H9 (cell line): ENCODE measurements at regions not wholly inside any gene's neighbourhood (a gene's known extent, or its start where the extent isn't known, plus 50 kb on each side); places are given as distances from the start of the nearest gene placed in this dataset.

ENCODE experiments used
- DNase-seq: peaks from one replicate; pipeline ENCODE4 v3.0.0-alpha.2; 2017
- H2AFZ ChIP-seq: one replicate; pipeline ENCODE4 v1.6.1; 2013; ENCODE audit warnings: mild to moderate bottlenecking, low read length, control low read depth, moderate library complexity
- H2AK5ac ChIP-seq: 2 replicates; pipeline ENCODE4 v1.6.1; 2013; ENCODE audit warnings: low read length, control low read depth, mixed read lengths; ENCODE audit not compliant: insufficient read length
- H2BK120ac ChIP-seq: one replicate; pipeline ENCODE4 v1.6.1; 2013; ENCODE audit warnings: low read depth, mild to moderate bottlenecking, low read length, control low read depth, inconsistent platforms; ENCODE audit not compliant: poor library complexity, severe bottlenecking
- H2BK12ac ChIP-seq: 2 replicates; pipeline ENCODE4 v1.6.1; 2013; ENCODE audit warnings: low read length, control low read depth, mixed read lengths, low read depth; ENCODE audit not compliant: insufficient read length
- H2BK15ac ChIP-seq: 2 replicates; pipeline ENCODE4 v1.6.1; 2013; ENCODE audit warnings: low read depth, low read length, control low read depth
- H2BK20ac ChIP-seq: one replicate; pipeline ENCODE4 v1.6.1; 2013; ENCODE audit warnings: low read depth, mild to moderate bottlenecking, low read length, control low read depth, inconsistent platforms; ENCODE audit not compliant: poor library complexity, severe bottlenecking
- H2BK5ac ChIP-seq: 2 replicates; pipeline ENCODE4 v1.6.1; 2013; ENCODE audit warnings: low read length, control low read depth, mixed read lengths; ENCODE audit not compliant: insufficient read length
- H3K14ac ChIP-seq: 2 replicates; pipeline ENCODE4 v1.6.1; 2013; ENCODE audit warnings: low read length, control low read depth; ENCODE audit not compliant: insufficient read depth
- H3K18ac ChIP-seq: 2 replicates; pipeline ENCODE4 v1.6.1; 2013; ENCODE audit warnings: low read depth, mild to moderate bottlenecking, mixed read lengths, low read length, control low read depth; ENCODE audit not compliant: insufficient read length
- H3K23ac ChIP-seq: 2 replicates; pipeline ENCODE4 v1.6.1; 2013; ENCODE audit warnings: low read length, control low read depth, mixed read lengths, low read depth; ENCODE audit not compliant: insufficient read length
- H3K23me2 ChIP-seq: 2 replicates; pipeline ENCODE4 v1.6.1; 2013; ENCODE audit warnings: low read depth, mild to moderate bottlenecking, mixed read lengths, low read length, control low read depth; ENCODE audit not compliant: insufficient read length, poor library complexity, severe bottlenecking
- H3K27ac ChIP-seq: 2 replicates; pipeline ENCODE4 v1.5.1; 2013; ENCODE audit warnings: low read length, control low read depth, mixed read lengths, low read depth; ENCODE audit not compliant: insufficient read length
- H3K27me3 ChIP-seq: 2 replicates; pipeline ENCODE4 v1.6.1; 2013; ENCODE audit warnings: low read length, control low read depth, inconsistent platforms; ENCODE audit not compliant: insufficient read depth
- H3K4ac ChIP-seq: 2 replicates; pipeline ENCODE4 v1.6.1; 2013; ENCODE audit warnings: low read depth, mild to moderate bottlenecking, control low read depth, inconsistent platforms, low read length, moderate library complexity
- H3K4me1 ChIP-seq: 2 replicates; pipeline ENCODE4 v1.6.1; 2013; ENCODE audit warnings: low read length, control low read depth, inconsistent platforms; ENCODE audit not compliant: insufficient read depth
- H3K4me2 ChIP-seq: 2 replicates; pipeline ENCODE4 v1.6.1; 2013; ENCODE audit warnings: low read length, control low read depth, mixed read lengths; ENCODE audit not compliant: insufficient read length, insufficient read depth
- H3K56ac ChIP-seq: 2 replicates; pipeline ENCODE4 v1.6.1; 2013; ENCODE audit warnings: low read depth, mild to moderate bottlenecking, mixed read lengths, low read length, control low read depth; ENCODE audit not compliant: insufficient read length
- H3K79me1 ChIP-seq: 2 replicates; pipeline ENCODE4 v1.6.1; 2013; ENCODE audit warnings: low read depth, mild to moderate bottlenecking, moderate library complexity, low read length, control low read depth, inconsistent platforms; ENCODE audit not compliant: insufficient read depth, poor library complexity, severe bottlenecking
- H3K79me2 ChIP-seq: 2 replicates; pipeline ENCODE4 v1.6.1; 2013; ENCODE audit warnings: low read length, control low read depth, inconsistent platforms; ENCODE audit not compliant: insufficient read depth
- H3K9ac ChIP-seq: 2 replicates; pipeline ENCODE4 v1.6.1; 2013; ENCODE audit warnings: low read length, control low read depth, mixed read lengths; ENCODE audit not compliant: insufficient read length; ENCODE audit errors: extremely low read depth
- H3K9me3 ChIP-seq: one replicate; pipeline ENCODE4 v1.6.1; 2013; ENCODE audit warnings: low read depth, low read length, inconsistent platforms; ENCODE audit not compliant: control insufficient read depth
- H3T11ph ChIP-seq: one replicate; pipeline ENCODE4 v1.6.1; 2013; ENCODE audit warnings: mild to moderate bottlenecking, low read length, control low read depth, inconsistent platforms
- H4K20me1 ChIP-seq: one replicate; pipeline ENCODE4 v1.6.1; 2013; ENCODE audit not compliant: control insufficient read depth, insufficient read length, insufficient read depth
- H4K5ac ChIP-seq: 2 replicates; pipeline ENCODE4 v1.6.1; 2013; ENCODE audit warnings: low read depth, mild to moderate bottlenecking, mixed read lengths, low read length, control low read depth; ENCODE audit not compliant: insufficient read length
- H4K8ac ChIP-seq: replicated peaks from 2 replicates; pipeline ENCODE4 v1.6.1; 2013; ENCODE audit warnings: low read length, control low read depth, mixed read lengths, low read depth; ENCODE audit not compliant: insufficient read length
- H4K91ac ChIP-seq: 2 replicates; pipeline ENCODE4 v1.6.1; 2013; ENCODE audit warnings: low read depth, mild to moderate bottlenecking, moderate library complexity, mixed read lengths, low read length, control low read depth; ENCODE audit not compliant: insufficient read length
- H3K27ac Mint-ChIP-seq, 3 experiments: 2 replicates in 2 of 3; 3 replicates in 1 of 3; pipeline ENCODE4 v1.8.0; 2020 to 2021; ENCODE audit warnings: mixed read lengths in 3 of 3, mild to moderate bottlenecking in 1 of 3, moderate library complexity in 1 of 3
- H3K27me3 Mint-ChIP-seq: 2 replicates; pipeline ENCODE4 v1.8.0; 2021; ENCODE audit warnings: low read depth, mild to moderate bottlenecking, moderate library complexity, mixed read lengths
- H3K36me3 Mint-ChIP-seq, 3 experiments: 2 replicates in 2 of 3; 3 replicates in 1 of 3; pipeline ENCODE4 v1.8.0; 2020 to 2021; ENCODE audit warnings: low read depth in 3 of 3, mixed read lengths in 3 of 3; ENCODE audit not compliant: insufficient read depth in 1 of 3
- H3K4me1 Mint-ChIP-seq, 2 experiments: 2 replicates each; pipeline ENCODE4 v1.8.0; 2020; ENCODE audit warnings: mixed read lengths in 2 of 2
- H3K4me3 Mint-ChIP-seq, 2 experiments: 2 replicates in 1 of 2; 3 replicates in 1 of 2; pipeline ENCODE4 v1.8.0; 2020 to 2021; ENCODE audit warnings: mild to moderate bottlenecking in 2 of 2, mixed read lengths in 2 of 2, moderate library complexity in 1 of 2
- H3K9me3 Mint-ChIP-seq, 2 experiments: 2 replicates in 1 of 2; 3 replicates in 1 of 2; pipeline ENCODE4 v1.8.0; 2020; ENCODE audit warnings: mild to moderate bottlenecking in 2 of 2, mixed read lengths in 2 of 2, moderate library complexity in 1 of 2
- WGBS: extraction: QIAGEN DNeasy Blood & Tissue Kit; methylation state at CpG from one replicate; pipeline ENCODE4 v1.1.7; 2013; ENCODE audit warnings: missing lambda C conversion rate, low lambda C conversion rate, mixed read lengths; ENCODE audit not compliant: insufficient read length; ENCODE audit errors: extremely low coverage; 5-methylcytosine and 5-hydroxymethylcytosine counted together
- TF ChIP-seq, protein P1 (sequence below): fragments of 200-600 bp; sonication (generic); conservative IDR thresholded peaks from 3 replicates; pipeline ENCODE4 v1.8.0; 2021; ENCODE audit warnings: antibody characterized with exemption, mild to moderate bottlenecking

DNA sequence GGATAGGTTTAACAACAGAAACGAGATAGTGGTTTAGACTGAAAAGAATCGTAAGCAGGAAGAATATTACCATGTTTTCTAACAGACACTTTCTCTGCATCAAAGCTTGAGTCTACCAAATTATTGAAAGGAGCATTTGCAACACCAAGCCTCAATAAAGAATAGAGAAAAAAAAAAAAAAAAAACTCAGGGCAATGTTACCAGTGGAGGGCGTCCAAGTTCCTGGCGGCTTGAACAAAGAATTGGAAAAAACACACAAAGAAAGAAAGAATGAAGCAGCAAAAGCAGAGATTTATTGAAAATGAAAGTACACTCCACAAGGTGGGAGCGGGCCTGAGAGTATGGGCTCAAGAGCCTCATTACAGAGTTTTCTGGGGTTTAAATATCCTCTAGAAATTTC lies 686.5 kb upstream of the ADGRL2 start:
- Histone ChIP-seq H4K91ac (no peak overlapping the region), H2BK5ac (no peak overlapping the region), H3K9me3 (no peaks in the 10 kb centered on the region), H4K5ac (no peak overlapping the region), H3K4me2 (peak overlapping the region; percentile 2), H4K20me1 (no peaks in the 10 kb centered on the region), H3T11ph (no peak overlapping the region), H3K23me2 (no peaks in the 10 kb centered on the region), H3K18ac (no peak overlapping the region), H3K9ac (no peak overlapping the region), H2AFZ (peak overlapping the region; percentile 98), H3K27me3 (no peaks in the 10 kb centered on the region), H3K4me1 (no peaks in the 10 kb centered on the region; the same call in 1 of the 2 replicates), H2AK5ac (no peak overlapping the region), H3K79me2 (no peaks in the 10 kb centered on the region), H3K23ac (no peak overlapping the region), H3K79me1 (no peaks in the 10 kb centered on the region), H2BK12ac (no peak overlapping the region), H2BK120ac (no peak overlapping the region), H3K14ac (no peak overlapping the region; the same call in 1 of the 2 replicates), H2BK20ac (no peak overlapping the region), H4K8ac (no peak overlapping the region), H3K56ac (no peak overlapping the region), H3K27ac (no peak overlapping the region), H3K4ac (no peak overlapping the region), H2BK15ac (no peak overlapping the region)
- no peak overlapping the region for H3K4me3 Mint-ChIP-seq
- H3K36me3 Mint-ChIP-seq, result peaks cover 0 to 16% (median 2%) of the 10 kb centered on the region in 3 experiments; a peak in 2 of 7 replicates
- no CpG with 5 or more reads among the region's 5 CpGs for WGBS
- DNase-seq, result peak; percentile 32
- H3K27me3 Mint-ChIP-seq, result no peaks in the 10 kb centered on the region
- TF ChIP-seq, protein P1, sequence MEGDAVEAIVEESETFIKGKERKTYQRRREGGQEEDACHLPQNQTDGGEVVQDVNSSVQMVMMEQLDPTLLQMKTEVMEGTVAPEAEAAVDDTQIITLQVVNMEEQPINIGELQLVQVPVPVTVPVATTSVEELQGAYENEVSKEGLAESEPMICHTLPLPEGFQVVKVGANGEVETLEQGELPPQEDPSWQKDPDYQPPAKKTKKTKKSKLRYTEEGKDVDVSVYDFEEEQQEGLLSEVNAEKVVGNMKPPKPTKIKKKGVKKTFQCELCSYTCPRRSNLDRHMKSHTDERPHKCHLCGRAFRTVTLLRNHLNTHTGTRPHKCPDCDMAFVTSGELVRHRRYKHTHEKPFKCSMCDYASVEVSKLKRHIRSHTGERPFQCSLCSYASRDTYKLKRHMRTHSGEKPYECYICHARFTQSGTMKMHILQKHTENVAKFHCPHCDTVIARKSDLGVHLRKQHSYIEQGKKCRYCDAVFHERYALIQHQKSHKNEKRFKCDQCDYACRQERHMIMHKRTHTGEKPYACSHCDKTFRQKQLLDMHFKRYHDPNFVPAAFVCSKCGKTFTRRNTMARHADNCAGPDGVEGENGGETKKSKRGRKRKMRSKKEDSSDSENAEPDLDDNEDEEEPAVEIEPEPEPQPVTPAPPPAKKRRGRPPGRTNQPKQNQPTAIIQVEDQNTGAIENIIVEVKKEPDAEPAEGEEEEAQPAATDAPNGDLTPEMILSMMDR, result peak; percentile 63
- peak overlapping the region; percentile 15 to 90 (median 23); a peak in 6 of 7 replicates for H3K27ac Mint-ChIP-seq
- H3K9me3 Mint-ChIP-seq, result no peaks in the 10 kb centered on the region; a peak in 1 of 5 replicates
- H3K4me1 Mint-ChIP-seq, result peaks cover 22% of the 10 kb centered on the region in 2 experiments
